NCI-H2227 treated with DMSO at 0.1 percent for 48 hours (cell line): ENCODE measurements at regions not wholly inside any gene's neighbourhood (a gene's known extent, or its start where the extent isn't known, plus 50 kb on each side); places are given as distances from the start of the nearest gene placed in this dataset.

ENCODE experiments used
- DNase-seq: peaks from one replicate; lab custom pipeline; 2025; lab: John Stamatoyannopoulos, UW

DNA sequence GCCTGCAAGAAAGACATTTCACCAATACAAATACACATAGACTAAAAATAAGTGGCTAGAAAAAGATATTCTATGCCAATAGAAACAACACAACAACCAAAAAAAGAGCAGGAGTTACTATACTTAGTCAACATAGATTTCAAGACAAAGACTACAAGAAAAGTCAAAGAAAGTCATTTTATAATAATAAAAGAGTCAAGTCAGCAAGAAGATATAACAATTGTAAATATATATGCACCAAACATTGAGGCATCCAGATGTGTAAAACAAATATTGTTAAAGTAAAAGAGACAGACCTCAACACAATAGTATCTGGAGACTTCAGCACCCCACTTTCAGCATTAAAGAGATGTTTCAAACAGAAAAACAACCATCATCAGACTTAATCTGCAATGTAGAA, 104.6 kb downstream of the AMY1C start:
- DNase-seq, result no peak

DNA sequence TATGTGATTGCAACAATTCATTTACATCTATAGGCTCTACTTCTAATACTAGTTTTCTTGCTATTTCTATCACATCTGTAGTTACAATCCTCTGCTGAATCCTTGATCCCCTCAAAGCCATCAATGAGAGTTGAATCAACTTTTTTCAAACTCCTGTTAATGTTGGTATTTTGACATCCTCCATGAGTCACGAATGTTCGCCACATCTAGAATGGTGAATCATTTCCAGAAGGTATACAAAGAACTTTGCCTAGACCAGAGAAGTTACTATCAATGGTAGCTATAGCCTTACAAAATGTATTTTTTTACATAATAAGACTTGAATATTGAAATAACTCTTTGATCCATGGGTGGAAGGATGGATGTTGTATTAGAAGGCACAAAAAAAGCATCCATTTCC, 110.0 kb downstream of the AMY1C start:
- DNase-seq, result no peak

DNA sequence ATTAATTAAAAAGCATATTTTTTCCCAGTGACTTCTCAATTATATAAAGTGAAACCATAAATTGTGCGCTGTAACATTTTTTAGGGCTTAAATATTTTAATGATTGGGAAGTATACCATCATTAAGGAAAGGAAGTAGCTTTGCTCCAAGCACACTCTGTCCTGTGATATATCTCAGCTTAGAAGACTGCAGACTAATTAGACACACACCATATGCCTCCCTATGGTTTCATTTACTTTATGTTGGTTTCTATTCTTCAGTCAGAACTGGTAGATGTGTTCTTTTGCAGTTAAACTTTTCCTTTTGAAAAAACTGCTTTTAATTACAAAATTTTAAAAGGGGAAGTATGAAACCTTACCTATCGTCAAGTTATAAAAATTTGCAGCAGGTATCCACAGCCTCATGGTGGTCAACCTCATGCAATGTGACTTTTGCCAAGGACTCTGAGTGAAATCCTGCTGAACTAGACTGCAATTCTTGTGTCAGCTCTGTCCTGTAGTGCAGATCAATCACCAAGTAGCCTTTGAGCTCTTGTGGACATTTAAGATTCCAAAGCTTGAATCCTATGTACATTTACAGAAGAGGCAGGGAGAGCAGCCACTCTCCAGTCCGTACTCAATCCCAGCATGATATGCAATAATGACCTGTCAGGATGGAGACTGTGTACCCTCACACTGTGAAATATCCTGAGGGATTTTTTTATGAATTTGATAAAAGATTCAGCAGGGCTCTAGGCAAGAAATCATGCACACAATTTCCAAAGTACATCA, 149.1 kb downstream of the AMY1C start:
- no peak for DNase-seq

DNA sequence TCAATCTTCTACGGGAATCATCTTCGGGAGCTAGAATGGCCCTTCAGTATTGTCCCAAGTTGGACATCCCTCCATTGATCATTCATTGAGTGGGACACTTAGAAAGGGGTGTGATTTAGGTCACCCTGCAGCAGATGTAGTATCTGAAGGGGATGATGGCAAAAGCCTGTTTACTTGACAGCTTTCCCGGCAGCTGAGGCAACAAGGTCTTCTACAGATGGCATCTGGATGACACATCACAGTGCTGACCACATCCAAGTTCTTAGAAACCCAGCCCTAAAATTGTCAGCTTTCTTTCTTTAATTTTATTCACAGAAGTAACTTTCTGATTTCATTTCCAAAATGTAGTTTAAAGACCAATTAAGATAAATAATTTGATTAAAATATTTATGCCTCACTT, 150.3 kb downstream of the AMY1C start:
- DNase-seq, result no peak

DNA sequence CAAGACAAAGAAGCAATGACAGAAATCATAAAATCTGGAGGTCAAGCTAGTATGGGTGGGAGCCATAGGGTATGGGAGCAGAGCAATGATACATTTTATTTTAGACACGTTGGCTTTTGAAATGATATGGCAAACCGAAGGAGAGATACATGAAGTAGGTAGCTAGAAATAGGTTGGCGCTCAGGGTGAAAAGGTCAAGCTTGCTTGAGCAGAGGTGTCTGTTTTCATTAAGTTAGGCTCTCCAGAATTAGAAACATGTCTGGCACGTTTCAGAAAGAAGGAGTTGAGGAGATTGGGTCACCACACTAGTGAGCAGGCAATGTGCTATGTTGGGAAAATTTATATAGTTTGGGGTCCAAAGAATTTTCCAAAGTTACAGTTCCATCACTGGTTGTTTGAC, 151.4 kb downstream of the AMY1C start:
- no peak for DNase-seq

DNA sequence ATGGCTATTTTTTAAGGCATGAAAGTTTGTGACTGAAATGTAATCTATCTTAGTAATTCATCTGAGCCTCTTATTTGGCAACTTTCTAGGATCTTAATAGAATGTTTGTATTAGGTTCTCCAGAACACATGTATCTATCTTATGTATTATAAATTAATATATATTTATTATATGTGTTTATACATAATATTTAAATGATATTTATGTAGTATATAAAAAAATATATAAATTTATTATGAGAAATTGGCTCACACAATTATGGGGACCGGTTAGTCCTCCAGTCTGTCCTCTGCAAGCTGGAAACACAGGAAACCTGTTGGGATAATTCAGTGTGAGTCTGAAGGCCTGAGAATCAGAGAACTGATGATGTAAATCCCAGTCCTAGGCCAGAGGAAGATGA, 155.7 kb downstream of the AMY1C start:
- no peak for DNase-seq

DNA sequence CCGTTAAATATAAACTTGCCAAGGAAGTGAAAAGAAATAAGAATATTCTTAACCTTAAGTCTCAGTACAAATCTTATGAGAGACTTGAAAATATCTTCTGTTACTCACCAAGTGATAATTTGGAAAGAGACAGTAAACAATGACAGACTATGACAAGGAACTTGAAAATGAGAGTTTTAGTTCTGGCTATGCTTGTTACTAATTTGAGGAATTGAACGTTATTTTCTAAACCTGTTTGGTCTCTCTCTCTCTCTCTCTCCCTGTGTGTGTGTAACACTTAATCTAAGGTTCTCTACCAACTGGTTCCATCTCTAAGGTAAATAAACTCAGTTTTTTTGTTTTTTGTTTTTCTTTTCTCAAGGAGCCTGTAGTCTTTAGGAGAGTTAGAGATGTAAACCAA, 161.8 kb downstream of the AMY1C start:
- DNase-seq, result no peak

DNA sequence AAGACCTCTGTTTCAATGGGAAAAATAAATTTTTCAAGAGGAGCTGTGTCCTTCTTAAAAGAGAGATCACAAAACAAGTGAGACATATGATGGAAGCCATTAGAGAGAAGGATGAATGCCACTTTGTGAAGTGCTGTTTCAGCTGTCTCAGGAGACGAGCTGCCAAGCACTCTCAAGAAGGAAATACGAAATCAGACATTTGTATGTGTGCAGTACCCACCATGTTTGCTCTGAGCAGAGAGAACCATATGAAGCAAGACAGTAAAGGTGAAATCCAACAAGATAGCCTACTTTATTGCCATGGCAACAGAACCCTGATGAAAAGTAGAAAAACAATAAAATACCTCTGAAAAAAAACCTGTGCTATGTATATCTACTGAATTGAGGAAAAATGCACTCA, 168.1 kb downstream of the AMY1C start:
- no peak for DNase-seq

DNA sequence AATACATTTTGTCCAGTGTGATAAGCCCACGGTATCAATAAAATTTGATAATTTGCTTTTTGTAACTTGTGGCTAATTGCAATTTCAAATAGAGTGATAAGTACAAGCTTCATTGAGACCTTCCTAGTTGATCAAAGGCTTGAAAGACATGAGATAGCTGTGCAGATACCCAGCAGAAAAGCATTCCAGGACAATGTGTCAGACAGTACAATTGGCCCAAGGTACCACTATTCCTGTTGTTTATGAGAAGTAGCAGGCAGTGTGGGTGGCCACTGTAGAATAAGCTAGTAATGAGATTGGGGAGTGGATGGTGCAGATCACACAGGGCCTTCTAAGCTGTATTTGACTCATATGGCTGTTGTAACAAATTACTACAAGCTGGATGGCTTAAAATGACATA, 182.2 kb downstream of the AMY1C start:
- no peak for DNase-seq

DNA sequence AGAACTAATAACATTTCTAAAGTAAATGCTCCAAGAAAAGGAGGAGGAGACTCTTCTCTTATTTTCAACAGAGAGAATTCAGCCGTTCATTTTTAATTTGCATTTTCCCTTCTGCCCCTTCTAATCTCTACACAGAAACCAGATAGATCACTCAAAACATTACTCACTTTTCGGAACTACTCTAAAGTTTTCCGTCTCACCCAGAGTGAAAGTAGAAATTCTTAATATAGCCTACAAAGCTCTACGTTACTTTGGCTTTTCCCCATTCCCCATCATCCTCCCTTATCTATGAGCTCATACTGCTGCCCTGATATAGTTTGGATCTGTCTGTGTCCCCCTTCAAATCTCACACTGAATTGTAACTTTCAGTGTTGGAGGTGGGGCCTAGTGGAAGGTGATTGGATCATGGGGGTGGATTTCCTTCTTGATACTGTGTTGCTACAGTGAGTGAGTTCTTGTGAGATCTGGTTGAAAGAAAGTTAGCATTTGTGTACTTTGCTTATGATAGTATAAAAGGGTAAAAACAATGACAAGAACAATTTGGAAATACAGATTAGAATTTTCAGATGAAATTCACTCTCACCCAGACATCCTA, 188.2 kb downstream of the AMY1C start:
- DNase-seq, result no peak

DNA sequence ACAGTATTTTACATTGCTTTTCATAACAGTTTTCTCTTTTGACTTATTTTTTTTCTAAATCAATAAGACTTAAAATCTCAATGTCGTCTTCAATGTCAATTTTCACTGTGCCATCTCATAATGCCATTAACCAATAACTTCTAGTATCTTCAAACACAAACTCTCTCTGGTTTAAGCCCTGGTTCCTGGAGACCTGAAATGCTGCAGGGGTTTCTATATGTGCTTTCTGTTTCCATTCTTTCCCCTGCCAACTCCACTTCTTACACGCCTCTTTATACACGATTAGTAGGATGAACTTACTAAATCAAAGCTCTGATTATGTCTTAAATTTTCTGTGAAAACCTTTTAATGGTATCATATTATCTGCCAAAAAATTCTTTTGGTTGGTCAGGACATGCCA, 191.4 kb downstream of the AMY1C start:
- no peak for DNase-seq

DNA sequence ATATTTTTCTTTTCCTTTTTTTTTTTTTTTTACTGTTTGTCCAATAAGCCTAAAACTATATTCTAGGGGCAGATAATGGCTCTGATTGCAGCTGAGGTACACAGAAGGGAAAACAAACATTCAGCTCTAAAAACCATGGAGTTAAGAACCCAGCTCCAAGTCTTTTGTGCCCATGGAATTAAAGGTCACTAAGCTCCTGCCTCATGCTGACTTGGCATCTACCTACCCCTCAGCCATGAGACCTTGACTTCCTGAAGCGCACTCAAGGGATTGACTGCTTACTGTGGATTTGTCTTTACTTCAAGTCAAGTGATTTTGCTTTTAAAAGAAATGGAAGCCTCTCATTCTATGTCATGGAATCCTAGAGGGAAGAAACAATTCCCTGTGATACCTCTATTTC, 192.3 kb downstream of the AMY1C start:
- DNase-seq, result no peak

DNA sequence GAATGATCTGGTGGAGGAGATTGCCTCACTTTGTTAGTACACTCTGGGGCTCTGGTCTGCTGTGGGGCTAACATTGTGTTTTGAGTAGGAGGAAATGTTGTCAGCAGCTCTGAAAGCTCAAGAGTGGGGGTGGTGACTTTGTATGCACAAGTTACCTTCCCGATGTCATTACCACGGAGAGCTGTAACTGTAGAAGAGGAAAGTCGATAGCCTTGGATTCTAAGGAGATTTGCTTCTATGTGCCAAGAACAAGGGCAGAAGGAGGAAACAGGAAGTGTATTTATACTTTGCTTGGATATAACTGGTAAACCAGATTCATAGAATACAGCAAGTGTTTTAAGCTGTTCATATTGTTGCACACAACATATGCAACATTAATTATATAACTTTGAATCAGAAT, 196.1 kb downstream of the AMY1C start:
- DNase-seq, result no peak

DNA sequence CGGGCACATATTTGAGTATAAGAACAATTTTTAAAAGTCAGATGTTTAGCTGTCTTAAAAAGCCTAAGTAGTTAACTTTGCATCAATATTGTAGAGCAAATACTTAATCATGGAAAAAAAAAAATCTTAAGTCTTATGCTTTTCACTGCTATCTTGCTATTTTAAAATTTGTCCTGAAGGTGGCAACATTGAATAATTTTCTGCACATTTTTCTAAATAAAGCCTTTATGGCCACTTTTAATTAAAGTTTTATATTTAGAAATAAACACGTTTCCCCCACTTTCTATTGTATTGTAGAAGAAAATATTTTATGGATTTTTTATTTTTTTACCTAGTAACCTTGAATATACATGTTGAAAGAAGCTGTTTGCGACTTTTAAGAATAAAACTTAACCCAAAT, 198.8 kb downstream of the AMY1C start:
- DNase-seq, result no peak

DNA sequence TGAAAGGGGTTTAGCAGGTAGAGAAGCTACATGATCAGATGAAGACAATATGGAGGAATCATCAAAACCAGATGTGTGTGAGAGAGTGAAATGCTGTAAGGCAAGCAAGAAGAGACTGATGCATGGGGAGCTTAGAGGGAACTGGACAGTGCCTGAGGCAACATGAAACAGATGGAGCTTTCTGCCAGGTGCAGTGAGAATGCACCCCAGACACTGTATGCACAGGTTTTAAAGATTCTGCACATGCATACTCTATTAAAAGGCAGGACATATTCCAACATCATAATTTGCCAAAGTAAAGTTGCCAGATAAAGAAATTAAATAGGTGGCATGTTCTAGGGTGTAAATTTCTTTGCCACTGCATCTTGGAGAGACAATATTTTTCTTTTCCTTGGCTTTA, 200.1 kb downstream of the AMY1C start:
- no peak for DNase-seq

DNA sequence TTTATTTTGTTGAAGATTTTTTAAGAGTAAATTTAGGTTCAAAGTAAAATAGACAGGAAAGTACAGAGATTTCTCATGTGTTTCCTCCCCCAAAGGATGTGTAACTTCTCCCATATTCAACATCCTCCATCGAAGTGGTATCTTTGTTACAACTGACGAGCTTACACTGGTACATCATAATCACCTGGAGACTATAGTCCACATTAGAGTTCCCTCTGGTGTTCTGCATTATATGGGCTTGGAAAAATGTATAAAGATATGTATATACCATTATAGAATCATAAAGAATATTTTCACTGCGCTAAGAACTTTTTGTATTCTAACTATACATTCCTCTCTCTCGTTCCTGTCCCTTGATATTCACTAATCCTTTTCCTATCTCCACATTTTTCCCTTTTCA, 203.7 kb downstream of the AMY1C start:
- DNase-seq, result no peak

DNA sequence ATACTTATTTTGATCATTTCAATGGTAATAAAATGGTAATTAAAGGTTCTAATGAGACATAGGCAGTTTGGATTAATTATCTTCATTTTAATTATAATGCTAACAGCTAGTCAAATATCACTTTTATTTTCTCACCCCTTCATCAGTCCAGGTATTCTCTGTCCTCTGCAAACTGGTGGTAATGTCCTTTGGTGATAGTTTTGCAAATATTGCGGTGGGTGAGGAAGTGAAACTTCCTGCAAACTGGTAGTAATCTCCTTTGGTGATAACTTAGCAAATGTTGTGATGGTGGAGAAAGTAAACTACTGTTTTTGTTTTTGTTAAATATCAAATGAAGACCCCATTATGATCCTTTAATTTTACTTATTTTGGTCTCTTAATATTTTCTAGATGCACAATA, 209.0 kb downstream of the AMY1C start:
- DNase-seq, result no peak

DNA sequence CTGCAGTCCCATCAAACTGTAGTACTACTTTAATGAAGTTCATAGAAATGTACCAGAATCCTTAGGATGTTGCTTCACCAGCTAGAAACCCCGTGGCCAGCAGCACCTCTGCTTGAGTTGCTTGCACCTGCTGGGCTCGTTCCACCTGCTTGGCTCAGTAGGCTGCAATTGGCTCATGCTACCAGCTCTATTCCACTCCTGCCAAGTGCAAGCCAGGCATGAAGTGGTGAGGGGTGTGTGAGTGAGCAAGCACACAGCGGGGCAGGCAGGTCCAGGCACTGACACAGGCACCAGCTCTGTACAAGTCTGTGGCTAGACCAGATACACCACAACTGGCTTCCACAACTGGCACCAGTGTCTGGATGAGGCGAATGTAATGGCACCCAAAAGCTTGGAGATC, 209.9 kb downstream of the AMY1C start:
- DNase-seq, result no peak

DNA sequence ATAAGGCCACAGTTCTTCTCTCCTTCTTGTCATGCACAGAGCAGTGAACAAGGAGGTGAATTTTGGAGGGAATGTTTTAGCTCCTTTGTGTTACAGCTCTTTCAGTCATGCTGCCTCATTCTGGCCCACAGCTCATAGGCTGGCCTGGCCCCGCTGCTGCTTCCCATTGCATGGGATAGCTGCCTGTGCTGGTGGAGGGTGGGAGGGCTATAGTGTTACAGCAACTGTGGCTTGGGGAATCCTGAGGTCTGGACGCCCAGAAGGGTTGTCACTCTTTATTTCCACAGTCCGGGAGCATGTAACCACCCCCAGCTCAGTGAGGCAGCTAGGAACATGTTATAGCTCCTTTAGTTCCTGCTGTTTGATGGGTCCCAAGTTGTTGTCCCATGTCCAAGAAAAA, 210.3 kb downstream of the AMY1C start:
- DNase-seq, result no peak

DNA sequence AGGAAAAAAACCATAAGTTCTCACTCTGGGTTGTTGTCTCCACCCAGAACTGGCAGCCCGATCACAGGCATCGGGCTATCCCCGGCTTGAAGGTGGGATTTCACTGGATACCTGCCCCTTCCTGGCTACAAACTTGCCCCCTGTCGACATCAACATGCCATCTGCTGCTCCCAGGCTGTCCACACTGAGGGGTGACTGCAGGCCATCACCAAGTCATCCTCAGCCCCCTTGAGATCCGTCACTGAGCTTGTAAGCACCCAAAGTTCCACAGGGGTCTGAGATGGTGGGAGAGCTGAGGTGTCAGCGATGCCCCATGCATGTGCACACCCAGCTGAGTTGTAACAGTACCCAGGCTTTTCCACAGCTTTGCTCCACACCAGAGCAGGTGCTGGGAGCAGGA, 211.0 kb downstream of the AMY1C start:
- DNase-seq, result no peak

DNA sequence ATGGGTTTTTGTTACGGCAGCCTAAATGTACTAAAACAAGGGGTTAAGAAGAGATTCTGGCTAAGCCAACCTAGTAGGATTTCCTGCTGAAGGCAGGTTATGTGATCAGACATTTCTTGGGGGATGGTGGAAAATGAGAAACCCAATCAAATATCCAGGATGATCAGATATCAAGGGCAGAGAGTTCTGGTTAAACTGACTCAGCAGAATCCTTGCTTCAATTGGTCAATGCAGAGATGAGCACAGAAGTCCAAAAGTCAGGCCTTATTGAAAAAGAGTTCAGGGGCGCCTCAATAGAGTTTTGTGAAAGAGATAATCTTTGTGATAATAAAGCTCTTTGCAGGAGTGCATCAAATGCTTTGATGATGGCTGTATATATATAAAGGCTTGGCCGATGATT, 237.1 kb downstream of the AMY1C start:
- no peak for DNase-seq

DNA sequence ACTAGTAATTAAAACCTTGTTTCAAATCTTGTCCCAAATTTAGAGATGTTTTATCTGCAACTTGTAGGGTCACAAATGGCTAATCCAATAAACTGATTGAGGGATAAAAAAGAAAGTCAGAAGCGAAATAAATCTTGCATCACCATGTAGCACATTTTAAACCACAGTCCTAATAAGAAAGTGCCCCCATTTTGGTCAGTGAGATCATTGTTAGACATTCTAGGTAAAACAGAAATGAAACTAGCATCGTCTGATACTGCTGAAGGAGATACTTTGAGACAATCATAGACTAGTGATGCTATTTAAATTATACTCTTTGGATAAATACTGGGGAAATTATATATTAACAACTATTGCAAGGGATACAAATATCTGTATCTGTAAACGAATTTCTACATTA, 247.9 kb downstream of the AMY1C start:
- DNase-seq, result no peak

DNA sequence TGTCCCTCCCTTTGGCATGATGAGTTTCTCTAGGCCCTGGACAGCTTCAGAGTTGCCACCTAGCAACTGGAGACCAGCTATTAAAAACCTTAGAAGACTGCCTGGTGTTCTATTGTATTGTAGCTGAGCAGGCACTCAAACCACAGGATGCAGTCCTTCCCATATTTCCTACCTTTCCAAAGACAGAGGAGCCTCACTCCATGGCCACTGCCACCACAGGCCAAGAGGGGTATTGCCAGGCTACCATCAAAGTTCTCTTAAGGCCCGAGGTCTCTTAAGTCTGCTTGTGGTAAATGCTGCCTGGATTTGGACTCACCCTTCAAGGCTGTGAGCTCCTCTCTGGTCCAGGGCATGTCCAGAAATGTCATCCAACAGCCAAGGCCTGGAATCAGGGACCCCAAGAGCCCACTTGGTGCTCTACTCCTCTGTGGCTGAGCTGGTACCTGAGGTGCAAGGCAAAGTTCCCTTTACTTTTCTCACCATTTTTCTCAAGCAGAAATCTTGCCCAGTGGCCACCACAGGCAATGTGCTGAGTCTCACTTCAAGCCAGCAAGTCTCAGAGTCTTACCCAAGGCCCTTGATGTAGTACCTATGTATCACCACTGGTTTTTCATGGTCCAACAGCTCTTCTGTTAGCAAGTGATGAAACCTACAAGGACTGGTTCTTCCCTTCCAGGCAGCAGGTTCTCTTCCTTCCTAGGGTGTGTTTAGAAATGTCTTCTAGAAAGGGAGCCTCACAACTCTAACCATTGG, 269.4 kb downstream of the AMY1C start:
- no peak for DNase-seq

DNA sequence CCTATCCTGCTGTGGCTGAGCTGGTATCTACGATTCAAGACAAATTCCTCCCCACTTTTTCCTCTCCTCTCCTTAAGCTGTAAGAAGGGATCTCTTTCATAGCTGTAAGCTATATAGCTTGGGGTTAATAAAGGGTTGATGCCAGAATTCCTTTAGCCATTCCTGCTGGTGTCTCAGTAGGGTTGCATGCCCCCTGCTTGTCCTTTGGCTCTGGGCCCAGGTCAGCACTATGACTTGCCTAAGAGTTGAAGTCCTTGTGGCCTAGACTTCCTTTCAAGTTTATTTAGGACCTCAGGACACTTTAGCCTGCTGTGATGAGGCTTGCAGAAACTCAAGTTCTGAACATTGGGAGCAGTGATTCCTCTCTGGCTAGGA, 270.0 kb downstream of the AMY1C start:
- DNase-seq, result no peak
